ENCODE measurements at regions not wholly inside any gene's neighbourhood (a gene's known extent, or its start where the extent isn't known, plus 50 kb on each side); places are given as distances from the start of the nearest gene placed in this dataset.
A peak's percentile ranks its signal among the peaks of the same experiment; 100 is the strongest.

- peaks cover 16% of the 10 kb centered on the region for H3K4me1 Mint-ChIP-seq
- Histone ChIP-seq H3K9me3 (replicated peaks in 1 of 2; ENCODE audit: control insufficient read depth in 1 of 2, insufficient read depth in 1 of 2, low read length in 2 of 2) (no peaks in the 10 kb centered on the region), H3K4me3 (replicated peaks in 1 of 3; ENCODE audit: low read depth in 2 of 3, low read length in 3 of 3) (peak overlapping the region in 1 of 3 experiments; percentile 24), H3K27me3 (ENCODE audit: control insufficient read depth in 2 of 2, insufficient read depth in 2 of 2, low read length in 2 of 2) (no peaks in the 10 kb centered on the region), H3K4me2 (replicated peaks; ENCODE audit: extremely low read depth, low read length, poor library complexity, severe bottlenecking) (peak overlapping the region; percentile 32), H3K4me1 (ENCODE audit: control insufficient read depth in 1 of 2, insufficient read depth in 2 of 2, low read length in 2 of 2) (peaks cover 12 to 19% of the 10 kb centered on the region in 2 donors), H4K20me1 (ENCODE audit: insufficient read depth, low read length) (no peaks in the 10 kb centered on the region), H2AFZ (ENCODE audit: insufficient read depth, low read depth, low read length, poor library complexity, severe bottlenecking) (no peak overlapping the region), H3K36me3 (replicated peaks in 1 of 2; ENCODE audit: control insufficient read depth in 1 of 2, insufficient read depth in 2 of 2, low read length in 2 of 2) (no peaks in the 10 kb centered on the region), H3K9ac (ENCODE audit: insufficient read depth, low read length, poor library complexity, severe bottlenecking) (no peak overlapping the region), H3K27ac (ENCODE audit: low read depth in 1 of 2, low read length in 2 of 2) (peak overlapping the region in 1 of 2 donors; percentile 74), H3K79me2 (ENCODE audit: insufficient read depth, low read length) (no peaks in the 10 kb centered on the region)
- no CpG with 5 or more reads among the region's 2 CpGs for WGBS (ENCODE audit: insufficient coverage)
- peak overlapping the region in 1 of 2 donors; percentile 28 for H3K4me3 Mint-ChIP-seq
- intact Hi-C loops (cut with micrococcal nuclease) = no loop called here
- DNase-seq = peak; percentile 50 to 80 (median 65)
- H3K36me3 Mint-ChIP-seq = no peaks in the 10 kb centered on the region
- peak overlapping the region in 6 of 7 donors; percentile 35 to 83 (median 68) for H3K27ac Mint-ChIP-seq
- H3K27me3 Mint-ChIP-seq (ENCODE audit: low read depth in 3 of 3) = peaks cover 2 to 3% (median 2%) of the 10 kb centered on the region in 3 donors
- TF ChIP-seq CTCF (IDR thresholded peaks at IDR 0.05) = no peak
- peaks cover 0 to 3% (median 0%) of the 10 kb centered on the region in 7 donors for H3K9me3 Mint-ChIP-seq
Measured at GRCh38 chr4:176981551-176981950, 188.8 kb upstream of the VEGFC start.

DNA sequence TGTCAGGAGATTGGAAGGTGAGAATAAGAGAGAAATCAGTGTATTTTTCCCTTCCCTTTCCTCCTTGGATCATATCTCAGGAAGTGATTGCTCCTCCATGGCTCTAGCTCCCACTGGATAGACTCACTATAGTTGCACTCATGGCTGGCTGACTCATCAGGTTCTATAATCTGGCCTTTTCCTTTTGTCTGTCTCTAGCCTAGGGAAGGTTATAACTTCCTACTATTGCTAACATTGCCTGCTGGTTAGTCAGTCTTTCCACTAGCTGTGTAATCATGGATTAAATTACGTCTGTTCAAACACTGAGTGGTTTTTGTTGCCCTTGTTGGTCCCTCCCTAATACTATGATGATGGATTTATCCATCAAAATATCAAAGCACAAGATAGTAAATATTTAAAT is 195.5 kb upstream of the VEGFC start:
- no peak overlapping the region for H3K4me3 ChIP-seq (replicated peaks in 1 of 3; ENCODE audit: low read depth in 2 of 3, low read length in 3 of 3)
- H3K4me3 Mint-ChIP-seq = no peak overlapping the region
- H3K27ac Mint-ChIP-seq = no peak overlapping the region
- no peak overlapping the region for H2AFZ ChIP-seq (ENCODE audit: insufficient read depth, low read depth, low read length, poor library complexity, severe bottlenecking)
- peaks cover 0 to 3% (median 0%) of the 10 kb centered on the region in 7 donors for H3K9me3 Mint-ChIP-seq
- no peaks in the 10 kb centered on the region for H3K4me1 Mint-ChIP-seq
- no peak overlapping the region for H3K4me2 ChIP-seq (replicated peaks; ENCODE audit: extremely low read depth, low read length, poor library complexity, severe bottlenecking)
- no peaks in the 10 kb centered on the region for H3K36me3 Mint-ChIP-seq
- no peaks in the 10 kb centered on the region for H3K4me1 ChIP-seq (ENCODE audit: control insufficient read depth in 1 of 2, insufficient read depth in 2 of 2, low read length in 2 of 2)
- intact Hi-C loops (cut with micrococcal nuclease) = no loop called here
- no peaks in the 10 kb centered on the region for H3K9me3 ChIP-seq (replicated peaks in 1 of 2; ENCODE audit: control insufficient read depth in 1 of 2, insufficient read depth in 1 of 2, low read length in 2 of 2)
- peak in 1 of 3 donors; percentile 11 for DNase-seq
- H3K79me2 ChIP-seq (ENCODE audit: insufficient read depth, low read length) = no peaks in the 10 kb centered on the region
- H3K27ac ChIP-seq (ENCODE audit: low read depth in 1 of 2, low read length in 2 of 2) = no peak overlapping the region
- no peak for TF ChIP-seq CTCF (IDR thresholded peaks at IDR 0.05)
- no CpG with 5 or more reads among the region's 1 CpG for WGBS (ENCODE audit: insufficient coverage)
- no peaks in the 10 kb centered on the region for H3K27me3 ChIP-seq (ENCODE audit: control insufficient read depth in 2 of 2, insufficient read depth in 2 of 2, low read length in 2 of 2)
- no peaks in the 10 kb centered on the region for H3K36me3 ChIP-seq (replicated peaks in 1 of 2; ENCODE audit: control insufficient read depth in 1 of 2, insufficient read depth in 2 of 2, low read length in 2 of 2)
- no peak overlapping the region for H3K9ac ChIP-seq (ENCODE audit: insufficient read depth, low read length, poor library complexity, severe bottlenecking)
- peaks cover 2 to 7% (median 2%) of the 10 kb centered on the region in 3 donors for H3K27me3 Mint-ChIP-seq (ENCODE audit: low read depth in 3 of 3)
- H4K20me1 ChIP-seq (ENCODE audit: insufficient read depth, low read length) = no peaks in the 10 kb centered on the region

Measured in CD14-positive monocyte (primary cell).